ENCODE measurements at regions not wholly inside any gene's neighbourhood (a gene's known extent, or its start where the extent isn't known, plus 50 kb on each side); places are given as distances from the start of the nearest gene placed in this dataset.

DNA sequence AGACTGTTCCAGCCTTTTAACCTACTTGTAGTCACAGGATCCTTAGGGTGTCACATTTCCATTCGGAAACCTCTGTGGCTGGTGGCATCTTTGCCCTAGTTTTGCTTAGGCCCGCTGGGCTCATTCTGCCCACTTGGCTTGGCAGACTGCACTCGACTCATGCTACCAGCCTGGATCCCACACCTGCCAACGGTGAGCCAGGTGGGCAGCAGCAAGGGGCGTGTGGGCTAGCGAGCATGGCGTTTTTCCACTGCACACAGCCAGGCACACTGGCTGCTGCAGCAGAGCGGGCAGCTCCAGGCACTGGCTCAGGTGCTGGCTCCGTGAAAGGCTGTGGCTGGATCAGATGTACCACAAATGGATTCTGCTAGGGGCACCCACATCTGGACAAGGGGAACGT lies 838.2 kb downstream of the SLITRK6 start:
- no peaks in the 10 kb centered on the region for H3K36me3 ChIP-seq
- H3K4me3 ChIP-seq, result no peak overlapping the region
- no peak overlapping the region for H3K27ac ChIP-seq
- no peak for DNase-seq (ENCODE audit: low spot score in 2 of 2)
- H3K27me3 ChIP-seq, result no peaks in the 10 kb centered on the region
- TF ChIP-seq EP300 (IDR thresholded peaks at IDR 0.05), result no peak
- TF ChIP-seq POLR2A (IDR thresholded peaks at IDR 0.05), result no peak
- TF ChIP-seq CTCF (IDR thresholded peaks at IDR 0.05), result no peak
- H3K4me1 ChIP-seq, result no peaks in the 10 kb centered on the region
- H3K9me3 ChIP-seq, result no peaks in the 10 kb centered on the region
- 97 to 98% methylated on average over 6 to 7 of the region's 10 CpGs for WGBS, 2 donors

- no peaks in the 10 kb centered on the region for H3K36me3 ChIP-seq
- H3K4me1 ChIP-seq, result no peaks in the 10 kb centered on the region
- no peak for DNase-seq (ENCODE audit: low spot score in 2 of 2)
- H3K9me3 ChIP-seq, result no peaks in the 10 kb centered on the region
- no peak for TF ChIP-seq POLR2A (IDR thresholded peaks at IDR 0.05)
- TF ChIP-seq EP300 (IDR thresholded peaks at IDR 0.05), result no peak
- TF ChIP-seq CTCF (IDR thresholded peaks at IDR 0.05), result no peak
- H3K4me3 ChIP-seq, result no peak overlapping the region
- H3K27me3 ChIP-seq, result no peaks in the 10 kb centered on the region
- H3K27ac ChIP-seq, result no peak overlapping the region
- WGBS, 2 donors, result 71 to 88% methylated on average over 2 of the region's 2 CpGs
Observed at GRCh38 chr13:84959818-84960217, 839.4 kb downstream of the SLITRK6 start.

DNA sequence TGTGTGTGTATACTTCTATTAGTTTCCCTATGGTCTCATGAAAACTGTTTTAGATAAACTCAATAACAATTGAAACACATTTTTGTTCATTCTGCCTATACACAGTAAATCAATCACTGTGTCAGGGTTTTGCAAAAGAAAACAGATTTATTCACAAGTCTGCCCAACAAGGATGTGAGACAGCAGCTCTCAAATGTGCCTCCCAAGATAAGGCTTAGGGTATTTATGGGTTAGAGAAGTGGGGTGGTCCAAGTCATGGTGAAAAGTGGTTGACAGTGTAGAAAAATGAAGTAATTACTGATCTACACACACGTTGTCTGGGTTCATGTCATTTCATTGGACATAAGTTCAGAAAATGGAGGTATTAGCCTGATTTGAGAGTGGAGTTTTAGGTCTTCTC lies 844.6 kb downstream of the SLITRK6 start:
- no peaks in the 10 kb centered on the region for H3K9me3 ChIP-seq
- no peak overlapping the region for H3K27ac ChIP-seq
- H3K4me3 ChIP-seq, result no peak overlapping the region
- 69 to 71% methylated on average over 1 of the region's 1 CpG for WGBS, 2 donors
- no peaks in the 10 kb centered on the region for H3K27me3 ChIP-seq
- no peaks in the 10 kb centered on the region for H3K4me1 ChIP-seq
- no peak for DNase-seq (ENCODE audit: low spot score in 2 of 2)
- H3K36me3 ChIP-seq, result no peaks in the 10 kb centered on the region
- TF ChIP-seq POLR2A (IDR thresholded peaks at IDR 0.05), result no peak
- no peak for TF ChIP-seq CTCF (IDR thresholded peaks at IDR 0.05)
- no peak for TF ChIP-seq EP300 (IDR thresholded peaks at IDR 0.05)

GRCh38 chr13:84951128-84951527 lies 848.1 kb downstream of the SLITRK6 start:
- Histone ChIP-seq H3K4me3 (no peak overlapping the region), H3K4me1 (no peaks in the 10 kb centered on the region), H3K36me3 (no peaks in the 10 kb centered on the region), H3K27ac (no peak overlapping the region), H3K27me3 (no peaks in the 10 kb centered on the region), H3K9me3 (no peaks in the 10 kb centered on the region)
- whole genome bisulfite sequencing, 2 donors, result 89 to 97% methylated on average over 1 of the region's 1 CpG
- no peak for DNase-seq (ENCODE audit: low spot score in 2 of 2)
- TF ChIP-seq EP300 (IDR thresholded peaks at IDR 0.05), result no peak
- no peak for TF ChIP-seq POLR2A (IDR thresholded peaks at IDR 0.05)
- no peak for TF ChIP-seq CTCF (IDR thresholded peaks at IDR 0.05)

DNA sequence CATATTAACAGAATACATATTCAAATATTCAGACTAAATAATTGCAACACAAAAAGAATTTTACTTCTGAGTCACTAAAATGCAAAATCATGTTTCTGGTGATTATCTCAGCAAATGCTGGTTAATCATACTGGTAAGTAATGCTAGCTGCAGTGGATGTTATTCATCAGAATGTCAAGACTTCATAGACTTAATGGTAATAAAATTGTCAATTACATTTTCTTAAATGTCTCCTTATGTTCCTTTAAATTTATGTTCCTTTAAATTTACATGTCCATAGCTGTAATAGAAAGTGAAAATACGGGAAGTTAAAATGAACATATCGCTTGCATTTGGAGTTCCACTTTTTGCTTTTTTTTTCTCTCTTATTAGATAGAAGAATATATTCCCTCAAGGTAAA lies 853.0 kb downstream of the SLITRK6 start:
- no peak overlapping the region for H3K27ac ChIP-seq
- WGBS, 2 donors, result 75 to 77% methylated on average over 2 of the region's 2 CpGs
- no peaks in the 10 kb centered on the region for H3K4me1 ChIP-seq
- H3K36me3 ChIP-seq, result no peaks in the 10 kb centered on the region
- H3K9me3 ChIP-seq, result no peaks in the 10 kb centered on the region
- H3K27me3 ChIP-seq, result no peaks in the 10 kb centered on the region
- H3K4me3 ChIP-seq, result no peak overlapping the region
- no peak for TF ChIP-seq POLR2A (IDR thresholded peaks at IDR 0.05)
- TF ChIP-seq CTCF (IDR thresholded peaks at IDR 0.05), result no peak
- TF ChIP-seq EP300 (IDR thresholded peaks at IDR 0.05), result no peak
- no peak for DNase-seq (ENCODE audit: low spot score in 2 of 2)

All from tibial nerve (tissue), 4 donors.